NB4 (cell line): ENCODE measurements at regions not wholly inside any gene's neighbourhood (a gene's known extent, or its start where the extent isn't known, plus 50 kb on each side); places are given as distances from the start of the nearest gene placed in this dataset.

Experiments used
- DNase-seq: peaks from one replicate; pipeline ENCODE4 v3.0.0; 2010; ENCODE audit warnings: low read depth
- H3K4me3 ChIP-seq: one replicate; pipeline ENCODE4 v1.5.1; 2011; ENCODE audit warnings: mild to moderate bottlenecking, low read depth, low read length, moderate library complexity
- MYC ChIP-seq: IDR thresholded peaks from 2 replicates; pipeline ENCODE4 v1.6.1; 2011; ENCODE audit warnings: low read depth, low read length
- POLR2A ChIP-seq: IDR thresholded peaks from 2 replicates; pipeline ENCODE4 v1.6.1; 2011; ENCODE audit warnings: mild to moderate bottlenecking; ENCODE audit not compliant: insufficient read length; ENCODE audit errors: extremely low read depth
- TF ChIP-seq, protein P1 (sequence below): IDR thresholded peaks from one replicate; pipeline ENCODE4 v1.5.1; 2012; ENCODE audit warnings: low read depth, low read length
- TF ChIP-seq, protein P2 (sequence below): IDR thresholded peaks from 2 replicates; pipeline ENCODE4 v1.6.1; 2011; ENCODE audit warnings: low read depth, low read length

DNA sequence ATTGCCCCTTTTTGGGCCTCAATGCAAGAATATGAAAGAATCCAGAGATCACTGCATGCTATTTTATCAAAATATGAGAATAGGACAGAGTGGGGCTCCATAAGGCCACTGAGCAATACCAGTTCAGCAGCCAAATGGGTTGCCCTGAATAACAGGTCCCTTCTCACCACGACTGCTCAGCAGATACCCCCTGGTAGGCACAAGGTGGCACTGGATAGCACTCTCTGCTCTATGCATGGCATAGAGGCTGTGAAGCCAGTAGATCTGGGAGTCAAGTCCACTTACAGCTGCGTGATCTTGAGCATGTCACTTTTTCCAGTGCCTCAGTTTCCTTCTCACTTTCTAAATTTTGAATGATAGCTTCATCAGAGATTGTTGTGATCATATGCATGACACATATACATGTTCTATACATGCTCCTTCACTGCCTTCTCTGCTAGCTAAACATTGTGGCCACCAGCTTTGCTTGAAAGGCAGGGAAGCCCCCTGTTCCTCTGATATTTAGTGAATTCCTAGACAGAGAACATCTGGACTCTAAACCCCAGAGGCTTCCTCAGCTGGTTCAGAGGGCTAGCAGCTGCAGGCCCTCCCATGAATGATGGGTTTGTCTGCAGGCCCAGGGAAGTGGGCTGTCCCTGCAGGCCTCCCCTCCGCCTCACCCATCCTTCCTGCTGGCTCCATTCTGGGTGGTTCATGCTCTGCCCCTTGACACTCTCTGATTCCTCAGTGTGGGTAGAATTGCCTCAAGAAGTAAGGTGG, 84.9 kb upstream of the ASIC2 start:
- peak; percentile 2 for DNase-seq
- TF ChIP-seq, protein P1, sequence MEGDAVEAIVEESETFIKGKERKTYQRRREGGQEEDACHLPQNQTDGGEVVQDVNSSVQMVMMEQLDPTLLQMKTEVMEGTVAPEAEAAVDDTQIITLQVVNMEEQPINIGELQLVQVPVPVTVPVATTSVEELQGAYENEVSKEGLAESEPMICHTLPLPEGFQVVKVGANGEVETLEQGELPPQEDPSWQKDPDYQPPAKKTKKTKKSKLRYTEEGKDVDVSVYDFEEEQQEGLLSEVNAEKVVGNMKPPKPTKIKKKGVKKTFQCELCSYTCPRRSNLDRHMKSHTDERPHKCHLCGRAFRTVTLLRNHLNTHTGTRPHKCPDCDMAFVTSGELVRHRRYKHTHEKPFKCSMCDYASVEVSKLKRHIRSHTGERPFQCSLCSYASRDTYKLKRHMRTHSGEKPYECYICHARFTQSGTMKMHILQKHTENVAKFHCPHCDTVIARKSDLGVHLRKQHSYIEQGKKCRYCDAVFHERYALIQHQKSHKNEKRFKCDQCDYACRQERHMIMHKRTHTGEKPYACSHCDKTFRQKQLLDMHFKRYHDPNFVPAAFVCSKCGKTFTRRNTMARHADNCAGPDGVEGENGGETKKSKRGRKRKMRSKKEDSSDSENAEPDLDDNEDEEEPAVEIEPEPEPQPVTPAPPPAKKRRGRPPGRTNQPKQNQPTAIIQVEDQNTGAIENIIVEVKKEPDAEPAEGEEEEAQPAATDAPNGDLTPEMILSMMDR = no peak
- TF ChIP-seq POLR2A (no peak), MYC (no peak)
- TF ChIP-seq, protein P2, sequence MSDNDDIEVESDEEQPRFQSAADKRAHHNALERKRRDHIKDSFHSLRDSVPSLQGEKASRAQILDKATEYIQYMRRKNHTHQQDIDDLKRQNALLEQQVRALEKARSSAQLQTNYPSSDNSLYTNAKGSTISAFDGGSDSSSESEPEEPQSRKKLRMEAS = no peak
- no peak overlapping the region for H3K4me3 ChIP-seq

DNA sequence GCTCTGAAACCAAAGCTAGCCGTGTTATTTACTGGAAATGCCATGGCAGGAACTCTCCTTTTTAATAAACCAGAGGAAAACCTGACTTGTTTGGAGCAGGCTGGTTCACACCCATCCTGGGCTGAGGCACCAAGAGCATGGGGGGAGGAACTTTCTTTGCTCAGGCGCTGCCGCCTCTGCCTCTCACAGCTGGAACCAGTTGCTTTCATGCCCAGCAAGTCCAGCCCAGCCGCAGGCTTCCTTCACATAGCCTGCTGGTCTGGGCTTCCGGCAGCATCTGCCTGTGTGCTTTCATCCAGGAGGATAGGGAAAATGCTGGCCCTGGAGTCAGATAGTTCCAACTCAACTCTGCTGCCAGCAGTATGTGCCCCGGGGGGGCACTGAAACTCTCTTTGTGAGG, 88.1 kb upstream of the ASIC2 start:
- TF ChIP-seq POLR2A (no peak), MYC (no peak)
- TF ChIP-seq, protein P1 = no peak
- TF ChIP-seq, protein P2 = no peak
- no peak for DNase-seq
- no peak overlapping the region for H3K4me3 ChIP-seq

DNA sequence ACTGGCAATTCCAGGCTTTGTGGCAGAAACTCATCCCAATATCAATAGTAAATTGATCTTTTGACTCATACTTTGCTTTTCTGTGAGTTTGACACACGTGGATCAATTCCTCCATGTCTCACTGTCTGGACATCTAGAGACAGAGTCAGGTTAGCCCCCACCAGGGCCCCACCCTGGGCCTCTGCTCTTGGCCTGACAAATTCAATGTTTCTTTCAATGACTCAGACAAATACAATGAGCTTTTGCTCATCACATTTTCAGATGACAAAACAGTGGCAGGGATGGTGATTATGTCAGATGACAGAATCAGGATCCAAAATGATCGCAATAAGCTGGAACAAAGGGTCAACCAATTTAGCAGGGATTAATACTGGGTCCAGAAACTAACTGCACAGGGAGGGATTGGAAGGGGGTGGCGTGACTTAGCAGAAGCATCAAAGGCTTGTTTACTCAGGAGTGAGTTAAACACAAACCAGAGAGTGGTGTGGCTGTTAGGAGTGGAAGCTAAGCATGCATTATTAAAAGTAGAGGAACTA, 90.5 kb upstream of the ASIC2 start:
- DNase-seq = no peak
- H3K4me3 ChIP-seq = no peak overlapping the region
- TF ChIP-seq MYC (no peak), POLR2A (no peak)
- TF ChIP-seq, protein P1 = no peak
- TF ChIP-seq, protein P2 = no peak

DNA sequence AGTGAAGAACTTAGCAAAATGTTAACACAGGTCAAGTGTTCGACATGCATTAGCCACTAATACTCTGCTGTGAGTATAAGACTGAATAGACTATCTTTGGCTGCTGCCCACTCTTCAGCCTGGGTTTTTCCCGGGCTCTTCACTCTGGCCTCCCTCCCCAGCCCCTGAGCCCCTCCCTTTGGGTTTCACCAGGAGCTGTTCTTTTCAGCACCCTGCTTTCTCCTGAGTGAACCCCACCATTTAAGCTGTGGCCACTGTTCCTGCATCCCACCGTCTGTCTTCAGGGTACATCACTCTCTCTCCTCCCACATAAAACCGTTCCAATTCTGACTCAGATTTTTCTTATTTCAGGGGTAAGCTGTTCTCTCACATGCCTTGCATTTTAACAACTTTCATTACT, 92.0 kb upstream of the ASIC2 start:
- TF ChIP-seq, protein P2 = no peak
- no peak overlapping the region for H3K4me3 ChIP-seq
- no peak for DNase-seq

DNA sequence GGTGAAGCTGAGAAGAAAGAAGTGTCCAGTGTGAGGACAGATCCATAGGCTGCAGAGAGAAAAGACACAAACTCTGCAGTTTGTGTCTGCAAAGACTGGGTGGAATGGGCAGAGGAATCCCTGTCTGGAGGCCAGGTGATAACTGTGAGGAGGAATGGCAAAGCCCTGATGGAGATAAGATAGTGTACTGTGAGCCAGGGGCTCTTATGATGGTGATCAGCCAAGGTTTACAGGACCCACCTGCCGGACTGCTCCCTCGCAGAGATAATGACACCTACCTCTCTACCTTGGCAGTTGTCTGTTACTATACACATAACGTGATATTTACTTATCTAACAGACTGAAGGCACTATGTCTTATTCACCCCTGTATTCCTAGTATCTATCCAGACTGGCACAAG, 92.6 kb upstream of the ASIC2 start:
- no peak for TF ChIP-seq POLR2A
- DNase-seq = no peak
- H3K4me3 ChIP-seq = no peak overlapping the region

DNA sequence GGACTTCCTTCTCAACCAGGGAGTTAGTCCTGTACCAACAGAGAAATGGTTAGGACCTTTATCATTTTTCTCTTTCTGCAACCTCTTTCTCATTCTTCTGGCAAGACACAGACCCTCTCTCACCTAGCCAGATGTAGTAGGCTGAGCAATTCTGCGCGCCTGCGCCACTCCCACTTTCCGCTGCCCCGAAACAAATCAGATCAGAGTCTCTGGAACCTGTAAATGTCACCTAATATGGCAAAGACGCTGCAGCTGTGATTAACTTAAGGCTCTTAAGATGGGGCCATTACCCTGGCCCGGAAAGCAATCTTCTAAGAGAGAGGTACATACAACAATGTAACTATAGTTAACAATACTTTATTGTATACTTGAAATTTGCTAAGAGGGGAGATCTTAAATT, 94.3 kb upstream of the ASIC2 start:
- TF ChIP-seq, protein P1 = no peak
- TF ChIP-seq, protein P2 = no peak
- TF ChIP-seq POLR2A (no peak), MYC (no peak)
- DNase-seq = no peak
- H3K4me3 ChIP-seq = no peak overlapping the region

DNA sequence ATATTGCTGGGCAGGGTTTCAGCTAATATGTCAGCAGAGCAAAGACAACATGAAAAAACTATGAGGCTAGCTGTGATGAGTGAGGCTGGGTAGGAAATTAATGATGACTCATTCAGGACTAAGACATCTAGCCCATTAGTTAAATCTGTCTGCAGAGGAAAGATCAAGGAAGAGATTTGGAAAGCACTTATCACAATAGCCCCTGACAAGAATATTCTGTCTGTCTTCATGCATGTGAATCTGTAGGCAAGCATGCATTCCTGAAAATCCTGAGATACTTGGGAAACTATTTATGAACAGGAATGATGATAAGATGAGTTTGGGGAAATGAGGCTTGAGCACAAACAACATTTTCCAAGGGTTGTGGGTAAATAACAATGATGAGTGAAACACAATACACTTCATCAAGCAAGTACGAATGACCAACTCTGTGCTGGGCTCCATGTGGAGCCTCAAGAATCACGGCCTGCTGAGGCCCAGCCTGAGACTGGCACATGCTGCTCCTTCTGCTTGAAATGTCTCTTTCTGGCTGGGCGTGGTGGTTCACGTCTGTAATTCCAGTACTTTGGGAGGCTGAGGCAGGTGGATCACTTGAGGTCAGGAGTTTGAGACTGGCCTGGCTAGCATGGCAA, 96.5 kb upstream of the ASIC2 start:
- no peak overlapping the region for H3K4me3 ChIP-seq
- TF ChIP-seq MYC (no peak), POLR2A (no peak)
- TF ChIP-seq, protein P2 = no peak
- TF ChIP-seq, protein P1 = no peak
- no peak for DNase-seq
